IMR-90 (cell line): ENCODE measurements at regions not wholly inside any gene's neighbourhood (a gene's known extent, or its start where the extent isn't known, plus 50 kb on each side); places are given as distances from the start of the nearest gene placed in this dataset.

Experiments
- ATAC-seq: fragments of 200-7000 bp; cut with Tn5 transposase; 2 replicates; pipeline ENCODE4 v1.9.1; 2020; ENCODE audit warnings: low read depth, mild to moderate bottlenecking, moderate library complexity
- BruUV-seq: library from RNA; stranded (reverse); fragments of 400-500 nt; replicated peaks from 2 replicates; lab custom pipeline; 2021; lab: Mats Ljungman, UMichigan
- CTCF ChIA-PET: fragments of 300-600 bp; formaldehyde crosslinking; extraction: SDS; loops from one replicate; lab custom pipeline; 2021; ENCODE audit warnings: antibody characterized with exemption; lab: Yijun Ruan, JAX
- POLR2A ChIA-PET: fragments of 300-600 bp; sonication (Branson Sonifier 250); formaldehyde crosslinking; loops from one replicate; lab custom pipeline; 2022; ENCODE audit warnings: antibody characterized with exemption; ENCODE audit not compliant: unreplicated experiment; lab: Charles Lee
- DNase-seq: peaks from one replicate; pipeline ENCODE4 v3.0.0; 2013
- H2AFZ ChIP-seq: replicated peaks from 2 replicates; pipeline ENCODE3; 2013; ENCODE audit warnings: low read length, mild to moderate bottlenecking; ENCODE audit not compliant: poor library complexity
- H2AK5ac ChIP-seq: 2 replicates; pipeline ENCODE4 v1.6.1; 2013; ENCODE audit warnings: low read depth, low read length, inconsistent platforms
- H2AK9ac ChIP-seq: replicated peaks from 2 replicates; pipeline ENCODE3; 2013; ENCODE audit warnings: mild to moderate bottlenecking, low read depth, low read length, moderate library complexity; ENCODE audit not compliant: poor library complexity
- H2BK120ac ChIP-seq: 2 replicates; pipeline ENCODE4 v1.6.1; 2013; ENCODE audit warnings: low read depth, low read length, inconsistent platforms
- H2BK15ac ChIP-seq: 3 replicates; pipeline ENCODE4 v1.6.1; 2013; ENCODE audit warnings: low read depth, low read length, inconsistent platforms
- H2BK20ac ChIP-seq: 2 replicates; pipeline ENCODE4 v1.6.1; 2013; ENCODE audit warnings: low read depth, mild to moderate bottlenecking, inconsistent platforms, low read length, moderate library complexity
- H2BK5ac ChIP-seq: 2 replicates; pipeline ENCODE4 v1.6.1; 2013; ENCODE audit warnings: mild to moderate bottlenecking, low read depth, low read length, inconsistent platforms; ENCODE audit not compliant: poor library complexity, severe bottlenecking
- H3K14ac ChIP-seq: replicated peaks from 2 replicates; pipeline ENCODE4 v1.6.1; 2013; ENCODE audit warnings: low read depth, low read length, inconsistent platforms
- H3K18ac ChIP-seq: 2 replicates; pipeline ENCODE4 v1.6.1; 2013; ENCODE audit warnings: low read depth, low read length, control low read depth
- H3K23ac ChIP-seq: 2 replicates; pipeline ENCODE4 v1.6.1; 2013; ENCODE audit warnings: low read depth, low read length, inconsistent platforms
- H3K27ac ChIP-seq: 2 replicates; pipeline ENCODE4 v1.5.1; 2013; ENCODE audit warnings: mild to moderate bottlenecking, control low read depth, low read length; ENCODE audit not compliant: insufficient read depth
- H3K27me3 ChIP-seq: 2 replicates; pipeline ENCODE4 v1.6.1; 2013; ENCODE audit warnings: low read length; ENCODE audit not compliant: control insufficient read depth, insufficient read depth
- H3K36me3 ChIP-seq: 2 replicates; pipeline ENCODE4 v1.6.1; 2013; ENCODE audit warnings: low read length, mixed read lengths; ENCODE audit not compliant: control insufficient read depth, insufficient read depth
- H3K4ac ChIP-seq: 2 replicates; pipeline ENCODE4 v1.6.1; 2013; ENCODE audit warnings: low read depth, low read length, inconsistent platforms
- H3K4me1 ChIP-seq: 2 replicates; pipeline ENCODE4 v1.6.1; 2013; ENCODE audit warnings: low read length, mixed read lengths; ENCODE audit not compliant: control insufficient read depth, insufficient read depth
- H3K4me2 ChIP-seq: 2 replicates; pipeline ENCODE4 v1.6.1; 2013; ENCODE audit warnings: low read depth, mild to moderate bottlenecking, control low read depth, low read length, moderate library complexity
- H3K4me3 ChIP-seq: 2 replicates; pipeline ENCODE4 v1.5.1; 2013; ENCODE audit warnings: low read depth, mild to moderate bottlenecking, control low read depth, low read length, moderate library complexity; ENCODE audit not compliant: insufficient read depth
- H3K56ac ChIP-seq: 2 replicates; pipeline ENCODE4 v1.6.1; 2013; ENCODE audit warnings: low read length, inconsistent platforms; ENCODE audit not compliant: insufficient read depth; ENCODE audit errors: extremely low read depth
- H3K79me1 ChIP-seq, 2 experiments: 2 replicates each; pipeline ENCODE4 v1.6.1; 2013; ENCODE audit warnings: low read length in 2 of 2, inconsistent platforms in 1 of 2, low read depth in 1 of 2
- H3K9ac ChIP-seq: 2 replicates; pipeline ENCODE4 v1.6.1; 2013; ENCODE audit warnings: low read depth, low read length, control low read depth
- H3K9me1 ChIP-seq: 2 replicates; pipeline ENCODE4 v1.6.1; 2013; ENCODE audit warnings: low read length, inconsistent platforms; ENCODE audit not compliant: insufficient read depth
- H3K9me3 ChIP-seq: 2 replicates; pipeline ENCODE4 v1.6.1; 2013; ENCODE audit warnings: low read length; ENCODE audit not compliant: control insufficient read depth, insufficient read depth
- H4K20me1 ChIP-seq: 2 replicates; pipeline ENCODE4 v1.6.1; 2013; ENCODE audit warnings: low read length, inconsistent platforms; ENCODE audit not compliant: insufficient read depth
- H4K5ac ChIP-seq: 2 replicates; pipeline ENCODE4 v1.6.1; 2013; ENCODE audit warnings: mild to moderate bottlenecking, low read depth, low read length, control low read depth
- H4K8ac ChIP-seq, 2 experiments: 2 replicates each; pipeline ENCODE4 v1.6.1; 2013; ENCODE audit warnings: low read depth in 2 of 2, low read length in 2 of 2, control low read depth in 1 of 2, inconsistent platforms in 1 of 2
- H4K91ac ChIP-seq: 2 replicates; pipeline ENCODE4 v1.6.1; 2013; ENCODE audit warnings: low read depth, low read length, inconsistent platforms; ENCODE audit not compliant: insufficient read depth
- BHLHE40 ChIP-seq: fragments of 150-350 bp; IDR thresholded peaks from 2 replicates; pipeline ENCODE4 v1.6.1; 2016; ENCODE audit warnings: mild to moderate bottlenecking, low read depth, low read length
- CEBPB ChIP-seq: IDR thresholded peaks from 2 replicates; pipeline ENCODE4 v1.6.1; 2012; ENCODE audit warnings: low read depth, low read length, improper control_type of control experiment
- CHD1 ChIP-seq: IDR thresholded peaks from 2 replicates; pipeline ENCODE4 v1.6.1; 2012; ENCODE audit warnings: low read depth, low read length, improper control_type of control experiment
- CTCF ChIP-seq: conservative IDR thresholded peaks from 2 replicates; pipeline ENCODE4 v1.5.1; 2012; ENCODE audit warnings: mild to moderate bottlenecking, low read depth, low read length, improper control_type of control experiment
- ELK1 ChIP-seq: fragments of 150-350 bp; IDR thresholded peaks from 2 replicates; pipeline ENCODE4 v1.6.1; 2016; ENCODE audit warnings: low read depth, mild to moderate bottlenecking, low read length, moderate library complexity, borderline replicate concordance
- FOS ChIP-seq: fragments of 150-350 bp; IDR thresholded peaks from 2 replicates; pipeline ENCODE4 v1.6.1; 2016; ENCODE audit warnings: low read depth, low read length
- MAFK ChIP-seq: IDR thresholded peaks from 2 replicates; pipeline ENCODE4 v1.6.1; 2012; ENCODE audit warnings: low read depth, low read length, improper control_type of control experiment
- MAZ ChIP-seq: IDR thresholded peaks from 2 replicates; pipeline ENCODE4 v1.6.1; 2012; ENCODE audit warnings: low read depth, mild to moderate bottlenecking, low read length, improper control_type of control experiment, moderate library complexity, borderline replicate concordance
- MXI1 ChIP-seq: IDR thresholded peaks from 2 replicates; pipeline ENCODE4 v1.6.1; 2012; ENCODE audit warnings: low read depth, mild to moderate bottlenecking, low read length, moderate library complexity, borderline replicate concordance
- NFE2L2 ChIP-seq: fragments of 150-350 bp; IDR thresholded peaks from 2 replicates; pipeline ENCODE4 v1.6.1; 2016; ENCODE audit warnings: low read depth, mild to moderate bottlenecking, low read length
- POLR2A ChIP-seq: IDR thresholded peaks from 2 replicates; pipeline ENCODE4 v1.6.1; 2012; ENCODE audit warnings: mild to moderate bottlenecking, low read depth, low read length
- RAD21 ChIP-seq: IDR thresholded peaks from 2 replicates; pipeline ENCODE4 v1.6.1; 2012; ENCODE audit warnings: low read length, improper control_type of control experiment
- RCOR1 ChIP-seq: IDR thresholded peaks from 2 replicates; pipeline ENCODE4 v1.6.1; 2012; ENCODE audit warnings: mild to moderate bottlenecking, low read length, improper control_type of control experiment; ENCODE audit not compliant: insufficient replicate concordance
- RFX5 ChIP-seq: IDR thresholded peaks from 2 replicates; pipeline ENCODE4 v1.8.0; 2012; ENCODE audit warnings: low read depth, mild to moderate bottlenecking, low read length, moderate library complexity
- SMC3 ChIP-seq: fragments of 150-350 bp; IDR thresholded peaks from 2 replicates; pipeline ENCODE4 v1.6.1; 2016; ENCODE audit warnings: low read depth, mild to moderate bottlenecking, antibody characterized with exemption, low read length, moderate library complexity
- USF2 ChIP-seq: fragments of 150-350 bp; IDR thresholded peaks from 2 replicates; pipeline ENCODE4 v1.6.1; 2017; ENCODE audit warnings: mild to moderate bottlenecking, antibody characterized with exemption, low read length, low read depth
- WGBS, 2 experiments: methylation state at CpG; one replicate each; pipeline versions ENCODE4 v1.1.5 to v1.1.7; 2013; ENCODE audit warnings: missing lambda C conversion rate in 2 of 2; ENCODE audit not compliant: insufficient read length in 1 of 2; ENCODE audit errors: extremely low coverage in 2 of 2; 5-methylcytosine and 5-hydroxymethylcytosine counted together
- dilution Hi-C: fragments of 300-500 bp; cut with HindIII; formaldehyde crosslinking; loops from one replicate; pipeline ENCODE4 v1.14.3; 2018; ENCODE audit warnings: low sequenced_read_pairs; ENCODE audit not compliant: unreplicated experiment
- in situ Hi-C: fragments of 300-500 bp; cut with MboI; formaldehyde crosslinking; loops from 3 replicates; pipeline ENCODE4 v1.14.3; 2019; ENCODE audit warnings: low sequenced_read_pairs, inconsistent platforms, mixed read lengths
- intact Hi-C: fragments of 100-400 bp; cut with micrococcal nuclease; formaldehyde crosslinking; loops from 2 replicates; pipeline ENCODE4 v1.10.0; 2022

GRCh38 chr5:93055971-93056370 lies 525.0 kb downstream of the NR2F1-AS1 start:
- no peaks in the 10 kb centered on the region for H3K9me1 ChIP-seq
- H4K5ac ChIP-seq, result peak overlapping the region; percentile 63; the same call in 1 of the 2 replicates
- H3K4me2 ChIP-seq, result no peak overlapping the region
- intact Hi-C loops (loop anchor here (5.0 to 10.0 kb wide), 2 partner anchors 136 to 371 kb away; no protein-coding TSS in a partner anchor), dilution Hi-C loops (no loop called here), in situ Hi-C loops (no loop called here)
- H2AK5ac ChIP-seq, result peak overlapping the region; percentile 17; the same call in 1 of the 2 replicates
- H4K20me1 ChIP-seq, result no peaks in the 10 kb centered on the region
- peak overlapping the region; percentile 95 for H3K18ac ChIP-seq
- no peak overlapping the region for H3K27ac ChIP-seq
- peaks cover 7% of the 10 kb centered on the region for H3K4me1 ChIP-seq
- H2BK5ac ChIP-seq, result no peak overlapping the region
- no peak overlapping the region for H3K23ac ChIP-seq
- no peaks in the 10 kb centered on the region for H3K9me3 ChIP-seq
- H2BK120ac ChIP-seq, result peak overlapping the region; percentile 56; the same call in 1 of the 2 replicates
- H2AFZ ChIP-seq, result no peak overlapping the region
- H3K79me1 ChIP-seq, result no peaks in the 10 kb centered on the region
- H2BK20ac ChIP-seq, result no peak overlapping the region; the same call in 1 of the 2 replicates
- no peak for DNase-seq
- WGBS, 2 experiments, result no CpG with 5 or more reads among the region's 3 CpGs
- TF ChIP-seq RCOR1, result no peak
- no peak for TF ChIP-seq MAFK
- no peak for TF ChIP-seq CHD1
- TF ChIP-seq BHLHE40, result no peak
- TF ChIP-seq CTCF, result no peak
- no peak for TF ChIP-seq RFX5
- TF ChIP-seq FOS, result no peak
- TF ChIP-seq CEBPB, result no peak
- no peak for TF ChIP-seq ELK1
- TF ChIP-seq SMC3, result no peak
- no peak for TF ChIP-seq RAD21
- TF ChIP-seq POLR2A, result no peak
- no peak for TF ChIP-seq NFE2L2
- TF ChIP-seq MXI1, result no peak
- no peak for TF ChIP-seq MAZ
- no peak for TF ChIP-seq USF2
- H4K8ac ChIP-seq, result peak overlapping the region in 1 of 2 experiments; percentile 19; a peak in 1 of 4 replicates
- H3K4ac ChIP-seq, result peak overlapping the region; percentile 46; the same call in 1 of the 2 replicates
- BruUV-seq, result no TSS peak
- H4K91ac ChIP-seq, result peak overlapping the region; percentile 26; the same call in 1 of the 2 replicates
- peak overlapping the region; percentile 14; the same call in 1 of the 2 replicates for H3K14ac ChIP-seq
- H2AK9ac ChIP-seq, result no peak overlapping the region
- ChIA-PET CTCF (no interaction called here), POLR2A (no interaction called here)
- no peaks in the 10 kb centered on the region for H3K27me3 ChIP-seq
- H3K56ac ChIP-seq, result no peak overlapping the region
- no peak overlapping the region for H3K9ac ChIP-seq
- ATAC-seq, result no peak
- no peaks in the 10 kb centered on the region for H3K36me3 ChIP-seq
- H3K4me3 ChIP-seq, result no peak overlapping the region
- H2BK15ac ChIP-seq, result peak overlapping the region; percentile 25; the same call in 2 of the 3 replicates
